ENCODE measurements at regions not wholly inside any gene's neighbourhood (a gene's known extent, or its start where the extent isn't known, plus 50 kb on each side); places are given as distances from the start of the nearest gene placed in this dataset.
A peak's percentile ranks its signal among the peaks of the same experiment; 100 is the strongest.

GRCh38 chr3:177713928-177714900 is 516.9 kb upstream of the TBL1XR1 start:
- H3K4me3 ChIP-seq (ENCODE audit: extremely low read depth in 1 of 4, insufficient read depth in 2 of 4, low read depth in 3 of 4, low read length in 4 of 4): no peak overlapping the region
- no peaks in the 10 kb centered on the region for H3K9me3 ChIP-seq (ENCODE audit: insufficient read depth in 2 of 2, low read depth in 1 of 2, low read length in 1 of 2)
- no peak overlapping the region for H3K27ac ChIP-seq (ENCODE audit: low read depth, low read length)
- H3K4ac ChIP-seq (replicated peaks; ENCODE audit: insufficient read length, low read depth, low read length): no peak overlapping the region
- no peak overlapping the region for H4K8ac ChIP-seq (ENCODE audit: extremely low read depth, insufficient read depth, low read length)
- no peak overlapping the region for H2BK12ac ChIP-seq (ENCODE audit: low read depth, low read length)
- H3K79me1 ChIP-seq (ENCODE audit: low read depth, low read length): no peaks in the 10 kb centered on the region
- H4K5ac ChIP-seq (ENCODE audit: insufficient read length, low read depth, low read length): no peak overlapping the region
- H3K4me2 ChIP-seq (ENCODE audit: insufficient read depth in 1 of 2, low read depth in 2 of 2, low read length in 2 of 2): no peak overlapping the region
- TF ChIP-seq SIRT6 (IDR thresholded peaks at IDR 0.05; ENCODE audit: low read length) (no peak), TEAD4 (IDR thresholded peaks at IDR 0.05; ENCODE audit: low read depth, low read length) (0 out of 2 replicates have a peak, but pooled peaks have one; percentile 20)
- no peaks in the 10 kb centered on the region for H4K20me1 ChIP-seq (replicated peaks in 1 of 2; ENCODE audit: control insufficient read depth in 1 of 2, insufficient read depth in 2 of 2, low read length in 2 of 2)
- no peak overlapping the region for H2BK5ac ChIP-seq (ENCODE audit: low read depth, low read length)
- no peak overlapping the region for H2AK5ac ChIP-seq (ENCODE audit: low read depth, low read length)
- peaks cover 0 to 2% (median 0%) of the 10 kb centered on the region in 4 experiments; a peak in 2 of 7 replicates for H3K4me1 ChIP-seq (replicated peaks in 1 of 4; ENCODE audit: control insufficient read depth in 3 of 4, insufficient read depth in 4 of 4, low read length in 3 of 4)
- H3K79me2 ChIP-seq (ENCODE audit: control insufficient read depth in 1 of 2, insufficient read depth in 2 of 2, low read length in 2 of 2): no peaks in the 10 kb centered on the region
- FAIRE-seq (peak; percentile 7), DNase-seq (ENCODE audit: low read depth in 1 of 2, low spot score in 2 of 2) (no peak)
- H3K18ac ChIP-seq (ENCODE audit: extremely low read depth, low read length): no peak overlapping the region
- WGBS, 2 experiments (ENCODE audit: extremely low coverage in 1 of 2, insufficient coverage in 1 of 2, insufficient read length in 1 of 2, insufficient replicate concordance in 2 of 2, low coverage in 1 of 2, low lambda C conversion rate in 2 of 2, missing lambda C conversion rate in 1 of 2): 86% methylated on average over 3 of the region's 3 CpGs; no CpG with 5 or more reads in 1 of the 2 experiments
- H3K23ac ChIP-seq (ENCODE audit: insufficient read length): no peak overlapping the region
- H3K56ac ChIP-seq (replicated peaks; ENCODE audit: insufficient read length, low read depth, low read length): no peak overlapping the region
- H3K9ac ChIP-seq (replicated peaks in 1 of 4; ENCODE audit: extremely low read depth in 1 of 4, low read depth in 3 of 4, low read length in 3 of 4): no peak overlapping the region
- H3K27me3 ChIP-seq (replicated peaks in 1 of 4; ENCODE audit: control insufficient read depth in 3 of 4, extremely low read depth in 1 of 4, insufficient read depth in 3 of 4, low read length in 3 of 4): no peaks in the 10 kb centered on the region
- no peak overlapping the region for H3K14ac ChIP-seq (ENCODE audit: insufficient read length)
- H3K36me3 ChIP-seq (ENCODE audit: control insufficient read depth in 2 of 4, insufficient read depth in 4 of 4, low read length in 3 of 4): no peaks in the 10 kb centered on the region
- no peaks in the 10 kb centered on the region for H3K23me2 ChIP-seq (ENCODE audit: low read depth, low read length)
- no peak overlapping the region for H2BK15ac ChIP-seq (ENCODE audit: low read length)
- H2AFZ ChIP-seq (ENCODE audit: low read length): no peak overlapping the region
- H2BK120ac ChIP-seq (replicated peaks; ENCODE audit: low read depth, low read length): no peak overlapping the region
- H4K91ac ChIP-seq (replicated peaks; ENCODE audit: insufficient read length, low read length): no peak overlapping the region
- POLR2A ChIA-PET (ENCODE audit: partially characterized antibody): no interaction called here
- CTCF ChIA-PET (ENCODE audit: partially characterized antibody): no interaction called here
- H2BK20ac ChIP-seq (ENCODE audit: low read length): no peak overlapping the region
